HG03571 (cell line): ENCODE measurements at regions not wholly inside any gene's neighbourhood (a gene's known extent, or its start where the extent isn't known, plus 50 kb on each side); places are given as distances from the start of the nearest gene placed in this dataset.

Experiments used
- ATAC-seq: cut with Tn5 transposase; IDR thresholded peaks from one replicate; pipeline ENCODE4 v1.9.1; 2021; ENCODE audit not compliant: unreplicated experiment

DNA sequence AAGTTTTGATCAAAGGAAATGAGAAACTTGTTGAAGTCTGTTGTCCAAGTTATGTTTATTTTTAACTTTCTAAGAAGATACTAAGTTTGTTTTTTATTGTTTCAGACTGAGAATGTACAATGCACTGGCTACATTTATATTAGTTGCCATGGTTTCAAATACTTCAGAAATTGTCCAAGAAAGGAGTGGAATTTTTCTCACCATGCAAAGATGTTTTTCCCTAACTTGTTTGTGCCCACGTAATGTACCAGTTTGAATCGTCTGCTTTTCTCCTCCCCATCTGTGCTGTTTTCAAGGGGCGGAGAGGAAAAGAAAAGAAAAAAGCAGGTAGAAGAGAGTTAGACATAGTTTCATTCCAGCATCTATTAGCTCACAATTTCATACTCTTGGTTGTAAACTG is 407.0 kb downstream of the KCTD16 start:
- no peak for ATAC-seq

GRCh38 chr5:144575736-144576135 is 405.1 kb downstream of the KCTD16 start:
- no peak for ATAC-seq

DNA sequence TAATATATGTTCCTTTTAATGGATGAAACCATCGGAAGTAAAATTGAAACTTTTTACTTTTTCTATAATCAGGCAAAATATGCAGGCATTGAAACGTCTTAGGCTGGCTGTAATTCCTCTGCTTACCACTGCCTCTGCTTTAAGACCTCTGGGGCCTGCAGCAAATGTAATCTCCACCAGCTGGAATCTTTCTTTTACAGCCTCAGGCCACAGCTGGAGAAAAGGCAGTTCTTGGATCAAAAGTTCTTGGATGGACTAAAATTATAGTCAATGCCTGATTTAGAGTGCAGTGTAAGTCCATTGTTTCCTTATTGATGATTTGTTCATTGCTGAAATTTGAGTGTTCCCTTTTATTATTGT is 396.7 kb downstream of the KCTD16 start:
- ATAC-seq, result no peak

GRCh38 chr5:144566747-144567420 is 396.2 kb downstream of the KCTD16 start:
- no peak for ATAC-seq

GRCh38 chr5:144549580-144549979 is 378.9 kb downstream of the KCTD16 start:
- no peak for ATAC-seq

DNA sequence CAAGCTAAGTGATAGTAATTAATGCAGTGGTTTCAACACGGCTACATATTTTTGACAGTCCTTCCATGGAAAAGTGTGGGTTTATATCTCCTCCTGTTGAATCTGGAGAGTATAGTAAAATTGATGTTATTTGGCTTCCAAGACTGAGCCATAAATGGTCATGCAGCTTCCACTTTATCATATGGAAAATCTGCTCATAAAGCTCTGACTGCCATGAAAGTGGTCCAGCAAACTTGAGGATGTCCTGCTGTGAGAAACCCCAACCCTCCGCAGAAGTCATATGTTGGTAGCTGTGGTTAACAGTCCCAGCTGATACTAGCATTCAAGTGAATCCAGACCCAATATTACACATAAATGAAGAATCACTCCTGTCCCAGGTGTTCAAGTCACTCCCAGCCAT is 378.3 kb downstream of the KCTD16 start:
- ATAC-seq, result no peak

GRCh38 chr5:144547098-144547499 is 376.4 kb downstream of the KCTD16 start:
- no peak for ATAC-seq

DNA sequence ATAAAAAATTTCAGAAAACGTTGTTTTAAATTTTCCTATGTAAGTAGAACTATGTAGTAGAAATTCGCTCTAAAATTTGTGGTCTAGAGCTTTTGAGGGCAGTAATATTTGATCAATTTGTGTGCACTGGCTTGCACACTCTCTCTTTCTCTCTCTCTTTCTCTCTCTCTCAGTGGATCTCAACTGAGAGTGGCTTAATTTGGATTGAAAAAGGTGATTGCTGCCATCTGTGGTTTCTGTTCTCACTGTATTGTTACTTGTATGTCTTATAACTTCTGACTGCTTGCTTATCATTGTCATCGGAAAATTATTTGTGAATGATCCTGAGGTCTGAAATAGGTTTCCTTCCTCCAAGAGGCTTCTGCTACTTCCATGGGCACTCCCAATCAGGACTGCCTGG is 368.2 kb downstream of the KCTD16 start:
- ATAC-seq, result no peak
